Stimulated activated CD8-positive, alpha-beta memory T cell treated with anti-CD3 and anti-CD28 coated beads, Interleukin-15, amount 100 ng/mL, for 24 hours (primary cell): ENCODE measurements at regions not wholly inside any gene's neighbourhood (a gene's known extent, or its start where the extent isn't known, plus 50 kb on each side); places are given as distances from the start of the nearest gene placed in this dataset.
"Not testable (repeated sequence)": the region's sequence is repeated elsewhere in the genome, so short reads cannot be mapped to it uniquely, and the experiment has no call there.

Experiments
- DNase-seq: peaks from one replicate; pipeline ENCODE4 v3.0.0-alpha.2; 2020; ENCODE audit warnings: low read depth

- no peak for DNase-seq
Observed at GRCh38 chr1:213417225-213417820, 366.3 kb downstream of the RPS6KC1 start.

- DNase-seq, result no peak
Observed at GRCh38 chr1:213417846-213418245, 366.8 kb downstream of the RPS6KC1 start.

GRCh38 chr1:213418268-213419071, 367.4 kb downstream of the RPS6KC1 start:
- no peak for DNase-seq

- no peak for DNase-seq
Observed at GRCh38 chr1:213419401-213420030, 368.5 kb downstream of the RPS6KC1 start.

GRCh38 chr1:213421178-213421577, 370.1 kb downstream of the RPS6KC1 start:
- not testable (repeated sequence) for DNase-seq

GRCh38 chr1:213423041-213423440, 372.0 kb downstream of the RPS6KC1 start:
- DNase-seq, result no peak

GRCh38 chr1:213423605-213424004, 372.6 kb downstream of the RPS6KC1 start:
- DNase-seq, result no peak

- no peak for DNase-seq
Observed at GRCh38 chr1:213425376-213426030, 374.5 kb downstream of the RPS6KC1 start.

GRCh38 chr1:213429642-213430041, 378.6 kb downstream of the RPS6KC1 start:
- no peak for DNase-seq

GRCh38 chr1:213435715-213436114, 384.7 kb downstream of the RPS6KC1 start:
- no peak for DNase-seq

GRCh38 chr1:213438339-213438738, 387.3 kb downstream of the RPS6KC1 start:
- no peak for DNase-seq

GRCh38 chr1:213439703-213440102, 388.7 kb downstream of the RPS6KC1 start:
- no peak for DNase-seq

- no peak for DNase-seq
Observed at GRCh38 chr1:213440766-213441165, 389.7 kb downstream of the RPS6KC1 start.

GRCh38 chr1:213443415-213443814, 392.4 kb downstream of the RPS6KC1 start:
- no peak for DNase-seq

- no peak for DNase-seq
Observed at GRCh38 chr1:213444224-213444623, 393.2 kb downstream of the RPS6KC1 start.

GRCh38 chr1:213446496-213446895, 395.5 kb downstream of the RPS6KC1 start:
- DNase-seq, result no peak

GRCh38 chr1:213448360-213448759, 397.3 kb downstream of the RPS6KC1 start:
- DNase-seq, result no peak

GRCh38 chr1:213448776-213449175, 397.7 kb downstream of the RPS6KC1 start:
- DNase-seq, result no peak

GRCh38 chr1:213452501-213452900, 401.5 kb downstream of the RPS6KC1 start:
- DNase-seq, result no peak

- DNase-seq, result no peak
Observed at GRCh38 chr1:213457186-213457585, 406.1 kb downstream of the RPS6KC1 start.

GRCh38 chr1:213457733-213458132, 406.7 kb downstream of the RPS6KC1 start:
- no peak for DNase-seq

GRCh38 chr1:213462374-213462773, 411.3 kb downstream of the RPS6KC1 start:
- DNase-seq, result not testable (repeated sequence)
